HG02642 (cell line): ENCODE measurements at regions not wholly inside any gene's neighbourhood (a gene's known extent, or its start where the extent isn't known, plus 50 kb on each side); places are given as distances from the start of the nearest gene placed in this dataset.
"Not testable (repeated sequence)": the region's sequence is repeated elsewhere in the genome, so short reads cannot be mapped to it uniquely, and the experiment has no call there.

Source experiments
- ATAC-seq: cut with Tn5 transposase; IDR thresholded peaks from one replicate; pipeline ENCODE4 v1.9.1; 2021; ENCODE audit warnings: mild to moderate bottlenecking; ENCODE audit not compliant: unreplicated experiment, poor library complexity

DNA sequence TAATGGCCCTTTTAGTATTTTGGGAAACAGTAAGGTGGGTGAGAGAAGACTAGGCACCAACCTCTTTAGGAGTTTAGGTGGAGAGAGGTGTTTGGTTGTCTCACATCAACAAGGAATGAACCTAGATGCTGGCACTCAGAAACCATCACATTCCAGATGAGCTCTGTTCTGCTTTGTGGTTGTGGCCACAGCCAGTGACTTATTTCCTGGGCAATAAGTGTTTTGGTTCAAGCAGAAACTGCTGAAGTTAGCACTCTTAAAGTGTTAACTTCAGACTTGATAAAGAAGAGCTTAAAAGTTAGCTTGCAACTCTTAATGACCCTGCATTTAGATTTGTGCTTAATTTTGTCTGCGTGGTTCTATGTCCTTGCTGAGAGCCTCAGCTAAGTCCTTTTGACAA is 929.2 kb downstream of the SLC4A3 start:
- no peak for ATAC-seq

DNA sequence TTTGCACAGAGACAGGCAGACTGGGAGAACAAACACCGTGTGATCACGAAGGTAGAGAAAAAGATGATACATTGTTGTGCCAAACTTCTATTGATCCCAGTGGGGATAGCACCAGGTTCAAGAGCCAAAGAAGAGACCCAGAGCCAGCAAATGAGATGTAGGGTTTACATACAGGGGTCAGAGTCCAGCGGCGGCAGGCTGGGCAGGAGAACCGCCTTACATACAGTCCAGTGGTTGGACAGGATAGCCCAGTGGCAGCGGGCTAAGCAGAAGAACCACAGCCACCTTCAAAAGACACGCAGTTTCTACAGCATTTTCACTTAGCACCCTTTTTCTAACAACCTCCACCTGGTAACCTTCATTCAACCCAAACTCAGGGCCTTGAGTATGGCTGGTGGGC is 932.8 kb downstream of the SLC4A3 start:
- ATAC-seq, result no peak

DNA sequence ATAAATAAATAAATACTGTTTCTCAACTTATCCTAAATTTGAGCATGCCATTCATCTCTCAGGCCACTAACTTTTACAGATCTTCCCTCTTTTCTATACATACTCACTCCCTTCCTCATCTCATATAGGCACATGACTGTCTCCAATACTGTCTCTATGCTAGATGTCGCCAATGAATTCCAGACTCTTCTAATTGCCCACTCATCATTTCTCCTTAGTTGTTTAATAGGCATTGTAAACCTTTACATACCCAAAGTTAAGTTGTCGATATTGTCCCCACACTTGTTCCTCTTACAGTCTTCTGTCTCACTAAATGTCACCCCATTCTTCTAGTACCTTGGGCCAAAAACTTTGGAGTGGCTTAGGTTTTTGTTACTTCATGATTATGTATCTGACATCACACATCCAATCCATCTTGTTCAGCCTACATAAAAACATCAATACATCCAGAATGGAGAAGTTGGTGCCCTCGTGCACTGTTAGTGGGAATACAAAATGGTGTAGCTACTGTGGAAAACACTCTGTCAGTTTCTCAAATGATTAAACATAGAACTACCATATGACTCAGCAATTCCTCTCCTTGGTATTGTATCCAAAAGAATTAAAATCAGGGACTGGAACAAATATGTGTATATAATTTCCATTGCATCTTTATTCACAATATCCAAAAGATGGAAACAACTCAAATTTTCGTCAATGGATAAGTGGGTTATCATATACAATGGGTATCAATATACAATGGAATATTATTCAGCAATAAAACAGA is 935.1 kb downstream of the SLC4A3 start:
- no peak for ATAC-seq

DNA sequence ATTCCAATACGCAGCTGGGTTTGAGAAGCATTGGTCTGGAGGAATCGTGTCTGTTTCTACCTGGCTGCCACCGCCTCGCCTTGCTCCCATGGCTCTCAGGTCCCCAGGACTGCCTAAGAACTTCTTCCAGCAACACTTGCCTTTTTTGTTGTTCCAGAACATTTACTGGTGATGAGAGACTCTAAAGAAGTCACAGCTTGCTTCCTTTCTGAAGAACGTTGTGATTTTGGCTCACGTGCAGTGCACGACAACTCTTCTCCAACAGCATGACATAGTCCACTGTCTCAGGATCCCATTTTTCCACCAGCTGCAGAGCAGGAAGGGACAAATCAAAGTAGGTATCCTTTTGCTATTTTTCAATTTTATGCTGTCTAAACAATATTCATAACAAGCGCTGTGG is 940.9 kb downstream of the SLC4A3 start:
- ATAC-seq, result no peak

DNA sequence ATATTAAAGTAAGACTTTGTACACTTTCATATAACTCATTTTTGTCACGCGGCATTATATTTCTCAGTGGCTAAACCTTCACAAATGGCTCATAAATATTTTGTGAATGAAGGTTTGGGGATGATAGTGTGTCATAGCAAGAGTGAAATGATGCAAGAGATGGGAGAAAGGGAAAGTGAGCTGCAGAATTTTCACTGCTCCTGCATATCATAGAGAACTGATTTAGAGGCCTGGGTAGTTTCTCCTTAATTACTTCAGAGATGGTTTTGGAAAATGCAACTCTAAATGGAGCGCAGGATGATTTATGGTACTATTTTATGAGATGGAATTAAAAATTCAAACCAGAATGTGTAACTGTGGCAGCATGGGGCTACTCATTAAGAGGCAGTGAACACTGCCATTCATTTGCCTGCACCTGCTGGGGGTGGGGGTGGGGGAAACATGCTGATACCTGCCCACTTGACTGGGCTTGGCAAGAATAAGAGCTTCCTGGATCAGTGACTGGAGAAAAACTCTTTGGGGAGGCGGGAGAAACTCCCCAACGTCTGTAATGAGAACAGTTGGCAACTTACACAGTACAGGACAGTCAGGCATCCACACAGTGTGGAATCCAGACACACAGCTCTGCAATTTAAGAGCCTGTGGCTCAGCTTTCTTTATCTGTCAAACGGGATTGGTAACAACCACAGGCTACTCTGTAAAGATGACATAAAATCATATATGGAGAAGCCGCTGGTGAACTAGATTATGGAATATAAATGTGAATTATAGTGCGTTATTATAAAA is 941.9 kb downstream of the SLC4A3 start:
- ATAC-seq, result no peak

DNA sequence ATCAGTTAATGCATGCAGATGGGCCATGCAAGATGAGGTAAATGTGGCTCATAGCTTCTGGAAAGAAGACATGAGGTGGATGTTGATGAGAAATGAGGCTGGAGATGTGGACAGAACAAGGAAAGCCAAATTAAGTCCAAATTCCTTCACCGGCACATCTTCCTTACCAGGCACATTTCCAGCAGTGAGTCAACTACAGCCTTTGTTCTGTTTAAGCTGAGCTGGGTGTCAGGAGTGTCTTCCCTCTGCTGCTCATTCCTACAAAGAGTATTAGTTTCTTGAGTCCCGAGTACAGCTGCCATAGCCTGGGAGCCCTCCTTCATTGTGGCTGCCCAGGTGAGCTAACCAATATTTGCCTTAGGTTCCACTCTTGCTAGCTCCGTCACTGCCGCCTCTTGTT is 945.0 kb downstream of the SLC4A3 start:
- ATAC-seq, result no peak

DNA sequence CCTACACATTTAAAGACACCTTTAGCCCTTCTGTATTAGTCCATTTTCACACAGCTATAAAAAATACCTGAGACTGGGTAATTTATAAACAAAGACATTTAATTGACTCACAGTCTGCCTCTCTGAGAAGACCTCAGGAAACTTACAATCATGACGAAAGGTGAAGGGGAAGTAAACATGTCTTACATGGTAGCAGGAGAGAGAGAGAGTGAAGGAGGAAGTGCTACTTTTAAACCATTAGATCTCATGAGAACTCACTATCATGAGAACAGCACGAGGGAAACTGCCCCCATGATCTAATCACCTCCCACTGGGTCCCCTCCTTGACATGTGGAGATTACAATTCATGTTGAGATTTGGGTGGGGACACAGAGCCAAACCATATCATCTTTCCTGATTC is 946.6 kb downstream of the SLC4A3 start:
- no peak for ATAC-seq

DNA sequence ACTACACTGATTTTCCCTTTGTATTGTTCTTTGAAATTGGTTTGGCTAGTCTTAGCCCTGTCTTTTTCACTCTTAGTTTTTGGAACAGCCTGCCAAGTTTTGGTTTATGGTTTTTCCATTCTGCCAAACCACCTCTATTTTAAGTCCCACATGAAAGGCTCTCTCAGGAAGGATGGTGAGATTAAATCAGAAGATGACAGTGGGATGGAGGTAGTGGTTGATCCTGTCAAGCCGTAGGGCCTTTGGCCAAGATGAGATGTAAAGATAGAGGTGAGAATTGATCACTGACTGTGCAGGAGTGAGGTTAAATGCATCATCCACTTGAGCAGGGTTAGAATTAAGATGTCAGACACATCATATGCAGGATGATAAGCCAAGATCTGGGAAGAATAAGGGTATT is 948.5 kb downstream of the SLC4A3 start:
- ATAC-seq, result no peak

DNA sequence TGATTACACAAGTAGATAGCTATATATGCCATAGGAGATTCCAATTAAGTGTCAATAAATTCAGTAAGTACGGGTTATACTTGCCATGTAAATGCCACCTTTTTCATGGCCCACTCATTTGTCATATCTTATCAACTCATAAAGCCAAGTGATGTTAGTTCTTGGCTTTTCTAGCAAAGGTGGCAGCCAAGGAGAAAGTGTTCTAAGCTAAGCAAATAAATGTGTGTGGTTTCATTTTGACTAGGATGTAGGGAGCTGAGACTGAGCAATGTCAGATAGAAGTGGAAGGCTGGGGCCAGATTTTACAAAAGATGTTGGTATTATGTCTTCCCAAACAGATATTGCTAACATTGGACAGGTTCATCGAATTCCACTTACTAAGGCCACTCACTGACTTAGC is 952.0 kb downstream of the SLC4A3 start:
- ATAC-seq, result no peak

DNA sequence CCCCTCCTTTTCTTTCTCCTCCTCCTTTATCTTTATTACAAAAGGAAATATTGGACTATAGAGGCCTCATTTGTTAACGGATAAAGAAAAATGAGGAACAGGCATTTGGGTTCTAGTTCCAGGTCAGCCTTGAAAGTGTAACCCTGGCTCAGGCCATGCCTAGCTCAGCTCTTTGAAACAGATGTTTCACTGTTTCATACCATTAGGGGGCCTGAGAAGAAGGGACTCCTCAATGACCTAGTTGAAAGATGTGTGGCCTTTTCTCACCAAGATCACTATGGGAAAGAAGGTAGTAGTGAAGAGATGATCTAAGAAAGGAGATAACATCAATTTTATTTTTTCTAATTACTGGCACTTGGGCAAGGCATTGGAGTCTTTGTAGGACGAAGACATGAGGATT is 952.7 kb downstream of the SLC4A3 start:
- no peak for ATAC-seq

DNA sequence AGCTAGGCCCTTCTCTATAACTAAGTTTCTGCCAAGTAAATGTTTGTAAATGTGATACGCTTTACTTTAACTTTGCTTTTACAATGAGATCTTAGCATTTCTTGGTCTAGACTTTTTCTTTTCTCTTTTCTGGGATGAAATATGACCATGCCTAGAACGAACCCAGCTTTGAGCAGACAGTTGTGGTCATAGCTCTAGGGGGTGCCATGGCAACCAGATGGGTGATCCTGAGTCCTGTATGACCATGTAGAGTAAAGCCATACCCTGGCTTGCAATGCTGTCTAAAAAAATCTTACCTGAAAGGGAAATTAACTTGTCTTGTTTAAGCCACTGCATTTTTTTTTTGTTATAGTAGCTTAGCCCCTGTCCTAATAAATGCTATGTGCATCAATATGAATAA is 956.3 kb downstream of the SLC4A3 start:
- ATAC-seq, result no peak

DNA sequence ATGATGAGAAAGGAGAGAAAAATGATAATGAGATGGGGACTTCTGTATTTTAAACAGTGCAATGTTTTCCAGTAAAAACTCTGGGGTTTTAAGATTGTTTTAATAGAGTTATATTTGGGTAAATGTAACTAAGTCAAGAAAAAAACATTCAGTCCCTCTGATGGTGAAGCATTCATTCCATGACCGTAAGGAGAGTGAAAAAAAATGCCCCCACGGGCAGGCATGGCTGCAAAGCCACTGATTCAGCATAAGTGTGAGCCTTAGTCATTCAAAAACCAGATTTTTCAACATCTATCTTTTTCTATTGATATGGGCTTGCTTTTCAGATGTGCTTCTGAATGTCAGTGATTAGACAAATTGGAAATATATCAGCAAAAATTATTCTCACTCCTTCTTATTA is 957.8 kb downstream of the SLC4A3 start:
- ATAC-seq, result no peak

DNA sequence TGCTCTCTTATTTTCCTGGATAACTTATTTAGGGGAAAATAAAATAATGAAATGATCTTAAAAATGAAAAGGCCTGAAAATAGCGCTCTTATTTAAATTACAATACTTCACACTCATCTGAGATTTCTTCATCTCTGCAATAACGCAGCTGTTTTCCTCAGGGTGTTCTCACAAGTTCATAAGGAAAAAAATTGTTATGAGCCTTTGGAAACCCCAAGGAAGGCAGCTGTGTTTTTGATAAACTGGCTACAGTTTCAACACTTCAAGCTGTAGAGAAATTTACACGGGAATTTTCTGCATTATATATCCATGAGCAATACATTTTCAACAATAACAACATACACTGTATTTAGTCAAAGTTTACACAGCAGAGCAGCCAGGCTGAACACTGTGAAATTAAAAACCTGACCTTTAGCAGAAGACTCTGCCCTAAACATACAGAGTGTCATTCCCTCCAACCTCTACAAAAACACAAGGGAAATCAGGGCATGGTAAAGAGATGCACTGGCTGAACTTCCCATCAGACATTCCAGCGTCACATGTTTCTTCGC is 959.6 kb downstream of the SLC4A3 start:
- no peak for ATAC-seq

DNA sequence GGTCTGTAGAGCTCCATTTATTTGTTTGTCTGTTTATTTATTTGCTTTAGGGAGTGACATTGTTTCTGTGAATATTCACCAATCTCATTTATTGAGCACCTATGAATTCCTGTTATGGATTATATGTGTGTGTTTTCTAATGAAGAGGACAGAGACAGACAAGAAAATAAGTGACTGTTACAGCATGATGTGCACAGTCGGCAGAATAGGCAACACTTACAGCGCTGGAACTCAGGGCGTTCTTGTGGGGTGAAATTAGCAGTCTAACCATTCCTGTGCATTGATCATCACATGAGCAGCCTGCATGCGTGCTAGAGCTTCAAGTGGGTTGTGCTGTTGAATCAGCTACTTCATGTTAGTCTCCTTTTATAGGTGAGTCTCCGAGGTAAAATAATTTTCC is 960.7 kb downstream of the SLC4A3 start:
- no peak for ATAC-seq

DNA sequence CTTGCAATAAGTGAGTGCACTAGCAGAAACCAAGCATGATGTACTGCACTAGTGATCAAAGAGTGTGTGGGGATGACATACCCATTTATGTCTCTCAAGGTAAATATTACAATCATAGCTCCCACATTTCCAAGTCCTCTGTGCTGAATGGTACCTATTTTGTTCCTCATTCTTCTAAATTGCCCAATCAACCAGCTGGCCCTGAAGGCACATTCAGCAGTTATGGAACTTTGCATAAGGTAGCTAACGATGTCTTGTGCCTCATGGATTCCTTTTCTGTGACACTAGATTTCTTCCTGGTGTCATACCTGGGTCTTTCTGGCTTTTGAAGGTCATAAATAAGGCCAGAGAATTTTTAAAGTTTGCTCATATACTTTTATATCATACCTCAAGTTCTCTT is 963.0 kb downstream of the SLC4A3 start:
- ATAC-seq, result no peak

DNA sequence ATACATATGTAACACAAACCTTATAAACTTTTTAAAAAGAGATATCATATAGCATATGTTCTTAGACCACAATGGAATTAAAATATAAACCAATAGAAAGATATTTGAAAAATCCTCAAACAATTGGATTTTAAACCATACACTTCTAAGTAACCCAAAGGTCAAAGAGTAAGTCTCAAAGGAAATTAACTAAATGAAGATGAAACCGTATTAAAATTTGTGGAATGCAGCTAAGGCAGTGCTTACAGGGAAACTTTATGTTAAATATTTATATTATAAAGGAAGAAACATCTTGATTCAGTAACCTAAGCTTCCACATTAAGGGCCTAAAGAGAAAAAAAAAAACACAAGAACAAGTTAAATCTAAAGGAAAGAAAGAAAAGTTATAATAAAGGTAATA is 966.1 kb downstream of the SLC4A3 start:
- no peak for ATAC-seq

DNA sequence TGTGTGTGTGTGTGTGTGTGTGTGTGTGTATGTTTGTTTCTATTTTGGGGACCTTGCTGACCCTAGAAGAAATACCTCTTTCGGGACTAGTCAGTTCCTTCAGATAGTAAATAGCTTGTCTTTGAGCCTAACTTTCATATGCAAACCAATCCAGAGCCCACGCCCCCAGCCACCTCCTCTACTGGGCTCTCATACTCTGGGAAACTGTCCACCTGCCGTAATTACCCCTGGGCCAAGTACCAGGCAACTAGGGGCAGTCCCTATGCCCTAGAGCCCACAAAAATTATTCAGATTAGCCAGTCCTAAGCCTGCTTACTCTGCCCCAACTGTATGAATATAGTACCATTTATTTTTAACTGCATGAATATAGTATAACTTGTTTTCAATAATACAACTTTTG is 970.4 kb downstream of the EPHA4 start:
- no peak for ATAC-seq

DNA sequence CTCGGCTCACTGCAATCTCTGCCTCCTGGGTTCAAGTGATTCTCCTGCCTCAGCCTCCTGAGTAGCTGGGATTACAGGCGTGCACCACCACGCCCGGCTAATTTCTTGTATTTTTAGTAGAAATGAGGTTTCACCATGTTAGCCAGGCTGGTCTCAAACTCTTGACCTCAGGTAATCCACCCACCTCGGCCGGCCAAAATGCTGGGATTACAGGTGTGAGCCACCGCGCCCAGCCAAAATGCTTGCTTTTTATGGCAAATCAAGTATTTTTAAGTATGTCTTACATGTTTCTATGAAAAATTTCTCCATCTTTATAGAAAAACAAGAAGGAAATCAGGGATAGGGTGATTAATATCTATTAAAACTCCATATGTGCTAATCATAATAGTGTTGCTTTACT is 959.1 kb downstream of the EPHA4 start:
- not testable (repeated sequence) for ATAC-seq

DNA sequence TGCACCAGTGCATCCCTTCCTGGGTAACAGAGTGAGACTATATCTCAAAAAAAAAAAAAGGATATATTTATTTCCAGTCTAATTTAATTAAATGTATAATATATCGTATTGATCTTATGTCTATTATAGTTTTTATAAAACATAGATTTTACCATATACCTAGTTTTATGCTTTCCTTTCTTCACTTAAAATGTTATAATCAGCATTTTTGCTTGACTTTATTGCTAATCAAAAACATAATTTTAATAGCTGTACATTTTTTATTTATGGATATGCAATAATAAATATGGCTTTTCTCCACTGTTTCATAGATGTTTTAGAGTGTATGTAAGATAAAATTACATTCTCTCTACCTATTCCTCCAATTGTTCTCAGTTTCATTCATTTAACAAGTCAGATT is 958.0 kb downstream of the EPHA4 start:
- ATAC-seq, result no peak

DNA sequence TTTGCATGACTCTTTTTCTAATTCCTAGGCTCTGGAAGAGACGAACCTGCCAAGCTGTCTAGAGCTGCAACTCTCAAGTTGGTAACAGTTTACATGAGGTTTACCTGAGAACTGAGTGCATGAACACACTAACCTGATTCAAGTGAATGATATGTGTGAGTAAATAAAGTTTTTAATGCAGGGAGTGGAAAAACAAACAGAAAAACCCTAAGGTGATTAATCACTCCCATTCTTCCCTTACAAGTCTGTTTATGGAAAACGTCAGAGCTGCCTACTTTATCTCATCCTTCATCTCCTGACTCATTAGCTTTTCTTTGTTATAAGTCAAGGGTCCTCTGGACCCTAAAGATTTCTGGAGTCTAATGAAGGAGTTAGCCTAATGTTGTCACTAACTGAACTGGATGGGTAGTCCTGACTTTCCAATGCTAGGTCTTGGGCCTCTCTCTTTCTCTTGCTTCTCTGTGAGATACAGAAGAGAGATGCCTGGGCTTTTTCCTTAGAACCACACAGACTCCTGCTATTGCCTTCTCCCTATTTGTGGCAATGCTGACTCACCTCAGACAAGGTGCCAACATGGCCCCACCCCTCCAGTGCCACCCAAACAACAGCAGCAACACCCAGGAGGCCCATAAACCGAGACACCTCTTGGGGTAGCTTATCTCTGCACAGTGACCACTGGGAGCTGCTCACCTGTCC is 952.4 kb downstream of the EPHA4 start:
- ATAC-seq, result no peak

DNA sequence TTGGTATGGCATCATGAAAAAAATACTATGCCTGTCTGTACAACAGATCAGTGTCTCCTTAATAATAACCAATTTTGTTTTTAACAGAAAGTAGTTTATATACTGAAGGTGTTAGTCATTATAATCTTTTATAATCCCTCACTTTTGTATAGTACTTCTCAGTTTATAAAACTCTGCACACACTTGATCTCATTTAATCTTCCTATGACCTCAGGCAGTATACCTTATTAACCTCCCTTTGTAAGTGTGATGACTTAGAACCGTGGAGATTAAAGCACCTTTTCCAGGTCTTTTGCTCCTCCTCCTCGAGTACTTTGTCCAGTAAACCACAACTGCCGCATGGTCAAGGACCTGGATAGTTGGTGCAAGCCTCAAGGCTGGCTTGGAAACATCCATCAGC is 945.5 kb downstream of the EPHA4 start:
- ATAC-seq, result no peak
